Gastroesophageal sphincter (tissue), 3 donors: ENCODE measurements at regions not wholly inside any gene's neighbourhood (a gene's known extent, or its start where the extent isn't known, plus 50 kb on each side); places are given as distances from the start of the nearest gene placed in this dataset.

Experiments used
- EP300 ChIP-seq: sonication (generic); formaldehyde crosslinking; IDR thresholded peaks from one replicate; pipeline ENCODE4 v1.6.1; 2017; ENCODE audit warnings: antibody characterized with exemption, mild to moderate bottlenecking
- POLR2A ChIP-seq, 2 donors: fragments of 450-650 bp; IDR thresholded peaks; one replicate each; pipeline ENCODE4 v1.6.1; 2017; ENCODE audit warnings: antibody characterized with exemption in 2 of 2, mild to moderate bottlenecking in 2 of 2, moderate library complexity in 1 of 2
- POLR2AphosphoS5 ChIP-seq: sonication (generic); formaldehyde crosslinking; IDR thresholded peaks from one replicate; pipeline ENCODE4 v1.6.1; 2017; ENCODE audit warnings: antibody characterized with exemption
- TF ChIP-seq, protein P1 (sequence below), 4 experiments: fragments of 200-600 bp in 2 of 4; fragments of 450-650 bp in 2 of 4; sonication (generic) in 1 of 4; IDR thresholded peaks; one replicate each; pipeline ENCODE4 v1.5.1; 2017 to 2019; ENCODE audit warnings: antibody characterized with exemption in 4 of 4, mild to moderate bottlenecking in 2 of 4, moderate library complexity in 2 of 4

DNA sequence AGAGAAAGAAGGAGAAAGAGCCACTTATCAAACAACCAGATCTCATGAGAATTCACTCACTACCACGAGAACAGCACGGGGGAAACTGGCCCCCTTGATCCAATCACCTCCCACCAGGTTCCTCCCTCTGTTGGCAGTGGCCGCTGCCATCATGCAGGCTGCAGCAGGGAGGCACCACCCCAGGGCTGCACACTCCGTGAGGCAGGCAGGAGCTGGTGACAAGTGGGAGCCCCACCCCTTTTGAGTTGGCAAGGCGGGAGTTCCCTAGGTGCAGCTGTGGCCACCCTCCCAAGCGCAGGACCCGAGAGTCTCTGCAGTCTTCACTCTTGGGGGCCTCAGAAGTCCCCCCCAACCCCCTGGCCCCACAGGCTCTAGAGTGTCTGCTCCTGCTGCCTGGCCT, 83.9 kb upstream of the GJB5 start:
- TF ChIP-seq, protein P1, sequence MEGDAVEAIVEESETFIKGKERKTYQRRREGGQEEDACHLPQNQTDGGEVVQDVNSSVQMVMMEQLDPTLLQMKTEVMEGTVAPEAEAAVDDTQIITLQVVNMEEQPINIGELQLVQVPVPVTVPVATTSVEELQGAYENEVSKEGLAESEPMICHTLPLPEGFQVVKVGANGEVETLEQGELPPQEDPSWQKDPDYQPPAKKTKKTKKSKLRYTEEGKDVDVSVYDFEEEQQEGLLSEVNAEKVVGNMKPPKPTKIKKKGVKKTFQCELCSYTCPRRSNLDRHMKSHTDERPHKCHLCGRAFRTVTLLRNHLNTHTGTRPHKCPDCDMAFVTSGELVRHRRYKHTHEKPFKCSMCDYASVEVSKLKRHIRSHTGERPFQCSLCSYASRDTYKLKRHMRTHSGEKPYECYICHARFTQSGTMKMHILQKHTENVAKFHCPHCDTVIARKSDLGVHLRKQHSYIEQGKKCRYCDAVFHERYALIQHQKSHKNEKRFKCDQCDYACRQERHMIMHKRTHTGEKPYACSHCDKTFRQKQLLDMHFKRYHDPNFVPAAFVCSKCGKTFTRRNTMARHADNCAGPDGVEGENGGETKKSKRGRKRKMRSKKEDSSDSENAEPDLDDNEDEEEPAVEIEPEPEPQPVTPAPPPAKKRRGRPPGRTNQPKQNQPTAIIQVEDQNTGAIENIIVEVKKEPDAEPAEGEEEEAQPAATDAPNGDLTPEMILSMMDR (IDR thresholded peaks at IDR 0.05): no peak
- TF ChIP-seq POLR2A (IDR thresholded peaks at IDR 0.05) (no peak), POLR2AphosphoS5 (no peak), EP300 (no peak)
